Endothelial cell of umbilical vein (primary cell): ENCODE measurements at regions not wholly inside any gene's neighbourhood (a gene's known extent, or its start where the extent isn't known, plus 50 kb on each side); places are given as distances from the start of the nearest gene placed in this dataset.

Source experiments
- BruUV-seq: library from RNA; stranded (reverse); fragments of 400-500 nt; replicated peaks from 2 replicates; lab custom pipeline; 2021; lab: Mats Ljungman, UMichigan
- CTCF ChIA-PET: fragments of 300-600, 350-600 bp; sonication (Branson Sonifier 250); formaldehyde crosslinking; loops from one replicate; lab custom pipeline; 2021; ENCODE audit warnings: antibody characterized with exemption, inconsistent platforms; lab: Charles Lee
- POLR2A ChIA-PET: fragments of 300-600, 350-600 bp; sonication (Branson Sonifier 250); formaldehyde crosslinking; loops from one replicate; lab custom pipeline; 2021; ENCODE audit warnings: antibody characterized with exemption, inconsistent platforms; lab: Charles Lee
- DNase-seq: peaks from one replicate; pipeline ENCODE4 v3.0.0-alpha.2; 2011; ENCODE audit warnings: low read depth, low spot score
- FAIRE-seq: peaks from 2 replicates; lab custom pipeline; 2011; peaks lifted over from hg19 to GRCh38; lab: Jason Lieb, UNC
- H2AFZ ChIP-seq: 2 replicates; pipeline ENCODE4 v1.6.0; 2012; ENCODE audit warnings: low read depth, low read length, control low read depth, inconsistent platforms
- H3K27ac ChIP-seq: 2 replicates; pipeline ENCODE4 v1.5.1; 2011; ENCODE audit warnings: low read depth, mild to moderate bottlenecking, control low read depth, low read length, moderate library complexity; ENCODE audit not compliant: insufficient read depth
- H3K27me3 ChIP-seq, 2 experiments: 2 replicates each; pipeline versions ENCODE4 v1.6.0 to v1.6.1; 2011; ENCODE audit warnings: low read length in 2 of 2, mixed read lengths in 1 of 2; ENCODE audit not compliant: control insufficient read depth in 2 of 2, insufficient read depth in 2 of 2
- H3K36me3 ChIP-seq, 2 experiments: 2 replicates in 1 of 2; 3 replicates in 1 of 2; pipeline ENCODE4 v1.5.1; 2011; ENCODE audit warnings: low read length in 2 of 2, mild to moderate bottlenecking in 1 of 2, moderate library complexity in 1 of 2; ENCODE audit not compliant: control insufficient read depth in 2 of 2, insufficient read depth in 2 of 2; ENCODE audit errors: extremely low read depth in 1 of 2
- H3K4me1 ChIP-seq: 3 replicates; pipeline ENCODE4 v1.5.1; 2011; ENCODE audit warnings: mild to moderate bottlenecking, low read length; ENCODE audit not compliant: control insufficient read depth, insufficient read depth; ENCODE audit errors: extremely low read depth
- H3K4me2 ChIP-seq: 2 replicates; pipeline ENCODE4 v1.6.1; 2011; ENCODE audit warnings: low read length, control low read depth, mixed read lengths; ENCODE audit not compliant: insufficient read depth
- H3K4me3 ChIP-seq, 3 experiments: fragments of 200-600 bp in 1 of 3; sonication (generic), shearing (Covaris generic) in 1 of 3; replicated peaks in 1 of 3; 2 replicates each; pipeline ENCODE4 v1.5.1; 2011 to 2016; ENCODE audit warnings: control low read depth in 3 of 3, low read length in 3 of 3, mild to moderate bottlenecking in 2 of 3, inconsistent platforms in 1 of 3, low read depth in 1 of 3, moderate library complexity in 1 of 3; ENCODE audit not compliant: insufficient read depth in 1 of 3
- H3K79me2 ChIP-seq: 2 replicates; pipeline ENCODE4 v1.6.0; 2012; ENCODE audit warnings: low read length, inconsistent platforms; ENCODE audit not compliant: control insufficient read depth, insufficient read depth
- H3K9ac ChIP-seq: replicated peaks from 2 replicates; pipeline ENCODE3; 2011; ENCODE audit warnings: low read length, control low read depth; ENCODE audit not compliant: insufficient read depth; ENCODE audit errors: extremely low read depth
- H3K9me1 ChIP-seq: replicated peaks from 3 replicates; pipeline ENCODE4 v1.6.0; 2011; ENCODE audit warnings: mild to moderate bottlenecking, low read length; ENCODE audit not compliant: control insufficient read depth, insufficient read depth; ENCODE audit errors: extremely low read depth
- H3K9me3 ChIP-seq: replicated peaks from 2 replicates; pipeline ENCODE4 v1.5.1; 2012; ENCODE audit warnings: low read length, inconsistent platforms; ENCODE audit not compliant: control insufficient read depth, insufficient read depth
- H4K20me1 ChIP-seq: replicated peaks from 2 replicates; pipeline ENCODE3; 2011; ENCODE audit warnings: mild to moderate bottlenecking, low read length; ENCODE audit not compliant: control insufficient read depth, insufficient read depth; ENCODE audit errors: extremely low read depth
- EZH2 ChIP-seq: IDR thresholded peaks from 2 replicates; pipeline ENCODE4 v1.6.1; 2012; ENCODE audit warnings: borderline replicate concordance, low read depth, mild to moderate bottlenecking, moderate library complexity, low read length, inconsistent platforms; ENCODE audit not compliant: severe bottlenecking
- GATA2 ChIP-seq: IDR thresholded peaks from 2 replicates; pipeline ENCODE4 v1.7.0; 2011; ENCODE audit warnings: low read depth, mild to moderate bottlenecking, moderate library complexity, mixed read lengths, low read length; ENCODE audit not compliant: insufficient read length, insufficient read depth
- MAX ChIP-seq: IDR thresholded peaks from 2 replicates; pipeline ENCODE4 v1.6.1; 2011; ENCODE audit not compliant: insufficient read depth, insufficient read length
- POLR2A ChIP-seq: IDR thresholded peaks from 2 replicates; pipeline ENCODE4 v1.6.1; 2012; ENCODE audit warnings: low read depth, mild to moderate bottlenecking, control low read depth, low read length
- dilution Hi-C: fragments of 300-500 bp; cut with MboI; formaldehyde crosslinking; loops from one replicate; pipeline ENCODE4 v1.15.0; 2019; ENCODE audit warnings: low sequenced_read_pairs; ENCODE audit not compliant: extremely low pct_ligation_motif_present
- intact Hi-C: fragments of 100-400 bp; cut with micrococcal nuclease; formaldehyde crosslinking; loops from one replicate; pipeline ENCODE4 v1.10.0; 2022

GRCh38 chr1:244154508-244154871 is 103.4 kb downstream of the ZBTB18 start:
- no TSS peak for BruUV-seq
- H3K4me1 ChIP-seq = no peaks in the 10 kb centered on the region
- FAIRE-seq (no peak), DNase-seq (no peak)
- no peaks in the 10 kb centered on the region for H3K79me2 ChIP-seq
- no peaks in the 10 kb centered on the region for H3K36me3 ChIP-seq
- intact Hi-C loops (no loop called here), dilution Hi-C loops (no loop called here)
- H4K20me1 ChIP-seq = no peaks in the 10 kb centered on the region
- TF ChIP-seq GATA2 = no peak
- no peak for TF ChIP-seq MAX
- H3K4me2 ChIP-seq = no peak overlapping the region
- no peaks in the 10 kb centered on the region for H3K9me3 ChIP-seq
- no peak overlapping the region for H2AFZ ChIP-seq
- CTCF ChIA-PET = no interaction called here
- POLR2A ChIA-PET = no interaction called here
- H3K9me1 ChIP-seq = no peaks in the 10 kb centered on the region
- no peak overlapping the region for H3K9ac ChIP-seq
- no peaks in the 10 kb centered on the region for H3K27me3 ChIP-seq
- no peak overlapping the region for H3K4me3 ChIP-seq
- no peak overlapping the region for H3K27ac ChIP-seq

- FAIRE-seq = no peak
- no peaks in the 10 kb centered on the region for H4K20me1 ChIP-seq
These were observed 103.9 kb downstream of the ZBTB18 start for GRCh38 chr1:244154872-244155531.

More at GRCh38 chr1:244154872-244155531, 103.9 kb downstream of the ZBTB18 start:
- Histone ChIP-seq H3K36me3 (no peaks in the 10 kb centered on the region), H3K27me3 (no peaks in the 10 kb centered on the region), H3K27ac (no peak overlapping the region), H3K4me3 (no peak overlapping the region), H3K9me3 (no peaks in the 10 kb centered on the region), H3K4me2 (no peak overlapping the region), H3K9me1 (no peaks in the 10 kb centered on the region), H3K9ac (no peak overlapping the region), H2AFZ (no peak overlapping the region), H3K79me2 (no peaks in the 10 kb centered on the region), H3K4me1 (no peaks in the 10 kb centered on the region)
- no TSS peak for BruUV-seq
- ChIA-PET CTCF (no interaction called here), POLR2A (no interaction called here)
- intact Hi-C loops = no loop called here
- dilution Hi-C loops = no loop called here
- no peak for DNase-seq
- TF ChIP-seq MAX (no peak), EZH2 (no peak), POLR2A (no peak)
